GM12878 (cell line): ENCODE measurements at regions not wholly inside any gene's neighbourhood (a gene's known extent, or its start where the extent isn't known, plus 50 kb on each side); places are given as distances from the start of the nearest gene placed in this dataset.

Experiments used
- ATAC-seq: fragments of 200-7000 bp; cut with Tn5 transposase; 3 replicates; pipeline ENCODE4 v1.9.1; 2020; ENCODE audit warnings: mild to moderate bottlenecking, moderate library complexity
- BruUV-seq: library from RNA; stranded (reverse); fragments of 400-500 nt; replicated peaks from 2 replicates; lab custom pipeline; 2021; lab: Mats Ljungman, UMichigan
- CTCF ChIA-PET: fragments of 300-600 bp; sonication (Branson Sonifier 250); formaldehyde crosslinking; extraction: SDS; loops from one replicate; lab custom pipeline; 2021; ENCODE audit warnings: inconsistent platforms; lab: Yijun Ruan, JAX
- POLR2A ChIA-PET: fragments of 350-600 bp; formaldehyde crosslinking; extraction: SDS; loops from one replicate; lab custom pipeline; 2021; ENCODE audit warnings: inconsistent platforms; lab: Charles Lee
- RAD21 ChIA-PET: fragments of 300-600 bp; sonication (Branson Sonifier 250); formaldehyde crosslinking; loops from one replicate; lab custom pipeline; 2023; ENCODE audit warnings: antibody characterized with exemption; ENCODE audit not compliant: unreplicated experiment; lab: Charles Lee
- SMC1A ChIA-PET: fragments of 300-600 bp; sonication (Branson Sonifier 250); formaldehyde crosslinking; loops from one replicate; lab custom pipeline; 2023; ENCODE audit not compliant: unreplicated experiment, uncharacterized antibody; lab: Charles Lee
- DNase-seq: peaks from one replicate; pipeline ENCODE4 v3.0.0-alpha.2; 2011; ENCODE audit warnings: low read depth, low spot score
- FAIRE-seq: peaks from 3 replicates; lab custom pipeline; 2011; peaks lifted over from hg19 to GRCh38; lab: Jason Lieb, UNC
- H2AFZ ChIP-seq: 2 replicates; pipeline ENCODE4 v1.6.0; 2011; ENCODE audit warnings: low read depth, low read length, control low read depth; ENCODE audit not compliant: control insufficient read depth
- H3K27ac ChIP-seq: 2 replicates; pipeline ENCODE4 v1.5.1; 2011; ENCODE audit warnings: control low read depth; ENCODE audit not compliant: control insufficient read depth, insufficient read depth
- H3K27me3 ChIP-seq, 2 experiments: replicated peaks in 1 of 2; 2 replicates each; pipeline versions ENCODE4 v1.6.0 to v1.6.1; 2011; ENCODE audit warnings: low read length in 1 of 2; ENCODE audit not compliant: control insufficient read depth in 2 of 2, insufficient read depth in 2 of 2
- H3K36me3 ChIP-seq, 2 experiments: 2 replicates each; pipeline ENCODE4 v1.5.1; 2011; ENCODE audit warnings: low read length in 1 of 2; ENCODE audit not compliant: control insufficient read depth in 2 of 2, insufficient read depth in 2 of 2
- H3K4me1 ChIP-seq: 2 replicates; pipeline ENCODE4 v1.6.1; 2011; ENCODE audit warnings: mild to moderate bottlenecking, low read length, moderate library complexity, mixed read lengths; ENCODE audit not compliant: control insufficient read depth, insufficient read depth
- H3K4me2 ChIP-seq: 2 replicates; pipeline ENCODE4 v1.6.0; 2011; ENCODE audit warnings: control low read depth; ENCODE audit not compliant: control insufficient read depth, insufficient read depth
- H3K4me3 ChIP-seq: fragments of 200-600 bp; sonication (generic); 2 replicates; pipeline ENCODE4 v1.5.1; 2016
- H3K79me2 ChIP-seq: 2 replicates; pipeline ENCODE4 v1.6.0; 2011; ENCODE audit warnings: low read length; ENCODE audit not compliant: control insufficient read depth, insufficient read depth
- H3K9ac ChIP-seq: 2 replicates; pipeline ENCODE4 v1.8.0; 2011; ENCODE audit warnings: low read length, control low read depth, mixed read lengths; ENCODE audit not compliant: control insufficient read depth, insufficient read depth
- H3K9me3 ChIP-seq: replicated peaks from 3 replicates; pipeline ENCODE4 v1.5.1; 2011; ENCODE audit warnings: mild to moderate bottlenecking, low read length; ENCODE audit not compliant: control insufficient read depth, insufficient read depth
- H4K20me1 ChIP-seq: 2 replicates; pipeline ENCODE4 v1.6.0; 2011; ENCODE audit not compliant: control insufficient read depth, insufficient read depth
- ASH2L ChIP-seq: fragments of 300-600, 200-600 bp; sonication (generic); IDR thresholded peaks from 2 replicates; pipeline ENCODE4 v1.6.1; 2017; ENCODE audit warnings: low read depth, mild to moderate bottlenecking, borderline replicate concordance
- BHLHE40 ChIP-seq, 2 experiments: fragments of 450-650 bp in 1 of 2; IDR thresholded peaks; 2 replicates each; pipeline ENCODE4 v1.6.1; 2011 to 2017; ENCODE audit warnings: low read depth in 2 of 2, borderline replicate concordance in 1 of 2, improper control_type of control experiment in 1 of 2, low read length in 1 of 2, mild to moderate bottlenecking in 1 of 2
- CHD2 ChIP-seq: IDR thresholded peaks from 2 replicates; pipeline ENCODE4 v1.6.1; 2011; ENCODE audit warnings: low read depth, low read length, improper control_type of control experiment, borderline replicate concordance
- EED ChIP-seq: sonication (generic); IDR thresholded peaks from 2 replicates; pipeline ENCODE4 v1.6.1; 2016; ENCODE audit warnings: antibody characterized with exemption, low read depth
- EZH2 ChIP-seq: IDR thresholded peaks from 2 replicates; pipeline ENCODE4 v1.6.1; 2012; ENCODE audit warnings: low read depth, mild to moderate bottlenecking, control low read depth, inconsistent platforms, low read length, borderline replicate concordance; ENCODE audit not compliant: control insufficient read depth
- MEF2B ChIP-seq: fragments of 450-650 bp; IDR thresholded peaks from 2 replicates; pipeline ENCODE4 v1.6.1; 2018; ENCODE audit warnings: mild to moderate bottlenecking, moderate library complexity; ENCODE audit not compliant: partially characterized antibody, poor library complexity, severe bottlenecking
- MTA2 ChIP-seq: fragments of 450-650 bp; IDR thresholded peaks from 2 replicates; pipeline ENCODE4 v1.6.1; 2016; ENCODE audit warnings: low read depth, mild to moderate bottlenecking, moderate library complexity
- MXI1 ChIP-seq: fragments of 150-350 bp; IDR thresholded peaks from 2 replicates; pipeline ENCODE4 v1.6.1; 2011; ENCODE audit warnings: low read depth, mild to moderate bottlenecking, inconsistent platforms, low read length, improper control_type of control experiment
- MYB ChIP-seq: fragments of 150-350 bp; IDR thresholded peaks from 2 replicates; pipeline ENCODE4 v1.6.1; 2014; ENCODE audit warnings: mild to moderate bottlenecking, low read depth, low read length, borderline replicate concordance
- NRF1 ChIP-seq: conservative IDR thresholded peaks from 2 replicates; pipeline ENCODE4 v1.6.1; 2011; ENCODE audit warnings: mild to moderate bottlenecking, low read depth, low read length, improper control_type of control experiment
- POLR2AphosphoS2 ChIP-seq: IDR thresholded peaks from 2 replicates; pipeline ENCODE4 v1.6.1; 2011; ENCODE audit warnings: low read depth, mild to moderate bottlenecking, low read length, improper control_type of control experiment, moderate library complexity
- RBBP5 ChIP-seq: fragments of 200-600 bp; sonication (generic); conservative IDR thresholded peaks from 2 replicates; pipeline ENCODE4 v1.6.1; 2016
- SMARCA5 ChIP-seq: fragments of 450-650 bp; IDR thresholded peaks from 2 replicates; pipeline ENCODE4 v1.6.1; 2017; ENCODE audit warnings: mild to moderate bottlenecking
- SMC3 ChIP-seq: IDR thresholded peaks from 2 replicates; pipeline ENCODE4 v1.6.1; 2011; ENCODE audit warnings: low read length, improper control_type of control experiment, borderline replicate concordance
- SREBF1 ChIP-seq: IDR thresholded peaks from 2 replicates; pipeline ENCODE4 v1.6.1; 2012; ENCODE audit warnings: mild to moderate bottlenecking, low read length
- SREBF2 ChIP-seq: IDR thresholded peaks from 2 replicates; pipeline ENCODE4 v1.6.1; 2012; ENCODE audit warnings: mild to moderate bottlenecking, low read length
- TCF7 ChIP-seq: IDR thresholded peaks from 2 replicates; pipeline ENCODE4 v1.6.1; 2014; ENCODE audit warnings: antibody characterized with exemption, borderline replicate concordance
- ZNF217 ChIP-seq: fragments of 450-650 bp; IDR thresholded peaks from 2 replicates; pipeline ENCODE4 v1.6.1; 2017; ENCODE audit warnings: antibody characterized with exemption, mild to moderate bottlenecking
- ZSCAN29 ChIP-seq: fragments of 450-650 bp; IDR thresholded peaks from 2 replicates; pipeline ENCODE4 v1.6.1; 2017; ENCODE audit warnings: mild to moderate bottlenecking, moderate library complexity
- WGBS: methylation state at CpG from one replicate; pipeline ENCODE4 v1.1.6; 2016; ENCODE audit warnings: low lambda C conversion rate; ENCODE audit not compliant: insufficient replicate concordance, insufficient coverage; ENCODE audit errors: missing lambda C conversion rate; 5-methylcytosine and 5-hydroxymethylcytosine counted together
- in situ Hi-C: fragments of 300-500 bp; cut with MboI; formaldehyde crosslinking; loops from 9 replicates; pipeline ENCODE4 v1.14.3; 2018; ENCODE audit warnings: mixed read lengths
- intact Hi-C: fragments of 100-400 bp; cut with micrococcal nuclease; formaldehyde crosslinking; loops from one replicate; pipeline ENCODE4 v1.14.2; 2022; ENCODE audit not compliant: unreplicated experiment
- TF ChIP-seq, protein P1 (sequence below): IDR thresholded peaks from 2 replicates; pipeline ENCODE4 v1.6.1; 2012; ENCODE audit warnings: improper control_type of control experiment, low read depth, low read length; ENCODE audit not compliant: insufficient replicate concordance
- TF ChIP-seq, protein P2 (sequence below): IDR thresholded peaks from 2 replicates; pipeline ENCODE4 v1.6.1; 2011; ENCODE audit warnings: borderline replicate concordance, low read depth, mild to moderate bottlenecking, moderate library complexity, mixed read lengths, low read length; ENCODE audit not compliant: insufficient read depth; ENCODE audit errors: extremely low read length

DNA sequence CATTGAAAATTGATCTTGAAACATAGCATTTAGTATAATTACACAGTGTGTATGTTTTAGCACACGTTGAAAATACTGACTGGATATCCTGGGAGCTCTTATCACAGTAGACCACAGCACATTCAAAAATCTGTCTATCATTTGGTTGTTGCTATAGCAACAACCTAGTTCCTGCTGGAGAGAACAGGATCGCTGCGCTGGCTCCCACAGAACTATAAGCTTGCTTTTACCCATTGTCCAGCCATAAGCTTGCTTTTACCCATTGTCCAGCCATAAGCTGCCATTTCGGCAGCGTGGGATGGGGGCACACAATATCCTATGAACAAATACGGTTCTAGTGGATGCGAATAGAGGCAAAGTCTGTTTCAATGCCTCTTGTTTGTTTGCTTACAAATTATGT, 70.4 kb upstream of the ST6GAL2 start (continued):
- no peak for TF ChIP-seq POLR2AphosphoS2
- no peak for TF ChIP-seq CHD2
- TF ChIP-seq NRF1: no peak
- no peak for TF ChIP-seq ZNF217
- no peak for TF ChIP-seq MXI1
- no peak for TF ChIP-seq TCF7
- no peak for TF ChIP-seq RBBP5
- no peak for TF ChIP-seq MEF2B
- no peak for TF ChIP-seq ASH2L
- TF ChIP-seq MTA2: no peak

DNA sequence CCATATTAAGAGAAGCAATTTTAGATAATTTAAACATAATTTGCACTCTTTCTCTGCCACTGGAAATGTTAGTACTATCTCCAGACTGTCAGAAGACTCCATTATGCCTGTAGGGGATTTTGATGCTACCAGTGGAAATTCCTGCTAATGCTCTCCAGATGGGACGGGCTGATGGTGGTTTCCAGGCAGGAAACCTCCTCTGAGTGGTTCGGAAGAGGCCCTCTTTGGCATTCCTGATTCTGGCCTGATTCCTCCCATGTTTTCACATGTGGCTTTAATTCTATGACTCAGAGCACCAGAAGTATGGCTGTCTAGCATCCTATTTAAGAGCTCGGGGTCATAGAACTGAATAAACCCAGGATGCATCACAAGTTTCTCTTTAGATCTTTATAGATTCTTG, 70.9 kb upstream of the ST6GAL2 start:
- H3K27ac ChIP-seq: no peak overlapping the region
- no TSS peak for BruUV-seq
- no peak for DNase-seq
- H3K9ac ChIP-seq: no peak overlapping the region
- ChIA-PET CTCF (no interaction called here), RAD21 (no interaction called here), POLR2A (no interaction called here), SMC1A (no interaction called here)
- no peak overlapping the region for H3K4me2 ChIP-seq
- no peaks in the 10 kb centered on the region for H3K9me3 ChIP-seq
- no peaks in the 10 kb centered on the region for H3K4me1 ChIP-seq
- H3K27me3 ChIP-seq: no peaks in the 10 kb centered on the region
- no peaks in the 10 kb centered on the region for H3K79me2 ChIP-seq
- H3K4me3 ChIP-seq: no peak overlapping the region
- WGBS: 8% methylated on average over 3 of the region's 3 CpGs
- FAIRE-seq: no peak
- H2AFZ ChIP-seq: no peak overlapping the region
- in situ Hi-C loops: no loop called here
- intact Hi-C loops: no loop called here
- no peaks in the 10 kb centered on the region for H4K20me1 ChIP-seq
- no peaks in the 10 kb centered on the region for H3K36me3 ChIP-seq
- no peak for ATAC-seq
- no peak for TF ChIP-seq SREBF1
- TF ChIP-seq EZH2: no peak
- TF ChIP-seq, protein P1, sequence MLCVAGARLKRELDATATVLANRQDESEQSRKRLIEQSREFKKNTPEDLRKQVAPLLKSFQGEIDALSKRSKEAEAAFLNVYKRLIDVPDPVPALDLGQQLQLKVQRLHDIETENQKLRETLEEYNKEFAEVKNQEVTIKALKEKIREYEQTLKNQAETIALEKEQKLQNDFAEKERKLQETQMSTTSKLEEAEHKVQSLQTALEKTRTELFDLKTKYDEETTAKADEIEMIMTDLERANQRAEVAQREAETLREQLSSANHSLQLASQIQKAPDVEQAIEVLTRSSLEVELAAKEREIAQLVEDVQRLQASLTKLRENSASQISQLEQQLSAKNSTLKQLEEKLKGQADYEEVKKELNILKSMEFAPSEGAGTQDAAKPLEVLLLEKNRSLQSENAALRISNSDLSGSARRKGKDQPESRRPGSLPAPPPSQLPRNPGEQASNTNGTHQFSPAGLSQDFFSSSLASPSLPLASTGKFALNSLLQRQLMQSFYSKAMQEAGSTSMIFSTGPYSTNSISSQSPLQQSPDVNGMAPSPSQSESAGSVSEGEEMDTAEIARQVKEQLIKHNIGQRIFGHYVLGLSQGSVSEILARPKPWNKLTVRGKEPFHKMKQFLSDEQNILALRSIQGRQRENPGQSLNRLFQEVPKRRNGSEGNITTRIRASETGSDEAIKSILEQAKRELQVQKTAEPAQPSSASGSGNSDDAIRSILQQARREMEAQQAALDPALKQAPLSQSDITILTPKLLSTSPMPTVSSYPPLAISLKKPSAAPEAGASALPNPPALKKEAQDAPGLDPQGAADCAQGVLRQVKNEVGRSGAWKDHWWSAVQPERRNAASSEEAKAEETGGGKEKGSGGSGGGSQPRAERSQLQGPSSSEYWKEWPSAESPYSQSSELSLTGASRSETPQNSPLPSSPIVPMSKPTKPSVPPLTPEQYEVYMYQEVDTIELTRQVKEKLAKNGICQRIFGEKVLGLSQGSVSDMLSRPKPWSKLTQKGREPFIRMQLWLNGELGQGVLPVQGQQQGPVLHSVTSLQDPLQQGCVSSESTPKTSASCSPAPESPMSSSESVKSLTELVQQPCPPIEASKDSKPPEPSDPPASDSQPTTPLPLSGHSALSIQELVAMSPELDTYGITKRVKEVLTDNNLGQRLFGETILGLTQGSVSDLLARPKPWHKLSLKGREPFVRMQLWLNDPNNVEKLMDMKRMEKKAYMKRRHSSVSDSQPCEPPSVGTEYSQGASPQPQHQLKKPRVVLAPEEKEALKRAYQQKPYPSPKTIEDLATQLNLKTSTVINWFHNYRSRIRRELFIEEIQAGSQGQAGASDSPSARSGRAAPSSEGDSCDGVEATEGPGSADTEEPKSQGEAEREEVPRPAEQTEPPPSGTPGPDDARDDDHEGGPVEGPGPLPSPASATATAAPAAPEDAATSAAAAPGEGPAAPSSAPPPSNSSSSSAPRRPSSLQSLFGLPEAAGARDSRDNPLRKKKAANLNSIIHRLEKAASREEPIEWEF: no peak
- TF ChIP-seq MYB: no peak
- no peak for TF ChIP-seq BHLHE40 (IDR thresholded peaks at IDR 0.05; ENCODE audit: borderline replicate concordance in 1 of 2, low read depth in 2 of 2, low read length in 1 of 2)
- TF ChIP-seq ZNF217: no peak
- TF ChIP-seq SMARCA5: no peak
- TF ChIP-seq, protein P2, sequence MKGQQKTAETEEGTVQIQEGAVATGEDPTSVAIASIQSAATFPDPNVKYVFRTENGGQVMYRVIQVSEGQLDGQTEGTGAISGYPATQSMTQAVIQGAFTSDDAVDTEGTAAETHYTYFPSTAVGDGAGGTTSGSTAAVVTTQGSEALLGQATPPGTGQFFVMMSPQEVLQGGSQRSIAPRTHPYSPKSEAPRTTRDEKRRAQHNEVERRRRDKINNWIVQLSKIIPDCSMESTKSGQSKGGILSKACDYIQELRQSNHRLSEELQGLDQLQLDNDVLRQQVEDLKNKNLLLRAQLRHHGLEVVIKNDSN: no peak
- no peak for TF ChIP-seq SMC3
- TF ChIP-seq EED: no peak
- TF ChIP-seq ZSCAN29: no peak
- no peak for TF ChIP-seq SREBF2
